Hepatocyte (in vitro differentiated cells): ENCODE measurements at regions not wholly inside any gene's neighbourhood (a gene's known extent, or its start where the extent isn't known, plus 50 kb on each side); places are given as distances from the start of the nearest gene placed in this dataset.

Experiments
- EZH2 ChIP-seq: fragments of 200-600 bp; sonication (generic); IDR thresholded peaks from 2 replicates; pipeline ENCODE4 v1.6.1; 2016; ENCODE audit warnings: antibody characterized with exemption, mild to moderate bottlenecking, borderline replicate concordance
- TF ChIP-seq, protein P1 (sequence below): fragments of 200-600 bp; sonication (generic); IDR thresholded peaks from 2 replicates; pipeline ENCODE4 v1.5.1; 2016; ENCODE audit warnings: antibody characterized with exemption, mild to moderate bottlenecking; ENCODE audit not compliant: poor library complexity

DNA sequence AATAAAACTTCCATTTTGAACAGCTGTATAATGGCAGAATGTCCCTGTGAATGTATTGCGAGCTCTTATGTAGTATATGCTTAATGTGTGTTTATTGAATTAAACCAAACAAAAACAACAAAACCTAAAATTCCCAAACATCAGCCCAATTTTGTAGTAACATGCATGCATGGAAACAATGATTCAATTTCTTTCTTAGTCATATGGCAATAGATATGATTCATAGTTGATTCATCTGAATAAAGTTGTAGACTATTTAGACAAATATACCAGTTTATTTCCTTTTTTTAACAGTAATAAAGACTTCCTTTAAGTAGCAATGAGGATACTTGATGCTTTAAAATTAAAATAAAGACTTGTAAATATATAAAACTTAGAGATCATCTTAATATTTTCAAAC, 670.6 kb downstream of the CD109 start:
- TF ChIP-seq EZH2 = no peak
- TF ChIP-seq, protein P1, sequence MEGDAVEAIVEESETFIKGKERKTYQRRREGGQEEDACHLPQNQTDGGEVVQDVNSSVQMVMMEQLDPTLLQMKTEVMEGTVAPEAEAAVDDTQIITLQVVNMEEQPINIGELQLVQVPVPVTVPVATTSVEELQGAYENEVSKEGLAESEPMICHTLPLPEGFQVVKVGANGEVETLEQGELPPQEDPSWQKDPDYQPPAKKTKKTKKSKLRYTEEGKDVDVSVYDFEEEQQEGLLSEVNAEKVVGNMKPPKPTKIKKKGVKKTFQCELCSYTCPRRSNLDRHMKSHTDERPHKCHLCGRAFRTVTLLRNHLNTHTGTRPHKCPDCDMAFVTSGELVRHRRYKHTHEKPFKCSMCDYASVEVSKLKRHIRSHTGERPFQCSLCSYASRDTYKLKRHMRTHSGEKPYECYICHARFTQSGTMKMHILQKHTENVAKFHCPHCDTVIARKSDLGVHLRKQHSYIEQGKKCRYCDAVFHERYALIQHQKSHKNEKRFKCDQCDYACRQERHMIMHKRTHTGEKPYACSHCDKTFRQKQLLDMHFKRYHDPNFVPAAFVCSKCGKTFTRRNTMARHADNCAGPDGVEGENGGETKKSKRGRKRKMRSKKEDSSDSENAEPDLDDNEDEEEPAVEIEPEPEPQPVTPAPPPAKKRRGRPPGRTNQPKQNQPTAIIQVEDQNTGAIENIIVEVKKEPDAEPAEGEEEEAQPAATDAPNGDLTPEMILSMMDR = no peak
